NCI-H187 treated with DMSO at 0.1 percent for 48 hours (cell line): ENCODE measurements at regions not wholly inside any gene's neighbourhood (a gene's known extent, or its start where the extent isn't known, plus 50 kb on each side); places are given as distances from the start of the nearest gene placed in this dataset.
"Not testable (repeated sequence)": the region's sequence is repeated elsewhere in the genome, so short reads cannot be mapped to it uniquely, and the experiment has no call there.

Source experiments
- DNase-seq: peaks from one replicate; lab custom pipeline; 2025; lab: John Stamatoyannopoulos, UW

GRCh38 chrX:18102006-18102405, 118.7 kb downstream of the BEND2 start:
- DNase-seq = no peak

GRCh38 chrX:18101087-18101486, 119.6 kb downstream of the BEND2 start:
- no peak for DNase-seq

GRCh38 chrX:18099745-18100144, 120.9 kb downstream of the BEND2 start:
- no peak for DNase-seq

GRCh38 chrX:18098763-18099162, 121.9 kb downstream of the BEND2 start:
- DNase-seq = no peak

- DNase-seq = no peak
Observed at GRCh38 chrX:18076434-18076833, 144.3 kb downstream of the BEND2 start.

- peak; percentile 74 for DNase-seq
Observed at GRCh38 chrX:18075603-18076002, 145.1 kb downstream of the BEND2 start.

GRCh38 chrX:18068045-18068444, 152.6 kb downstream of the BEND2 start:
- not testable (repeated sequence) for DNase-seq

- DNase-seq = peak; percentile 27
Observed at GRCh38 chrX:18065956-18066355, 154.7 kb downstream of the BEND2 start.

GRCh38 chrX:18051690-18052089, 169.0 kb downstream of the BEND2 start:
- DNase-seq = no peak

GRCh38 chrX:18047491-18047890, 173.2 kb downstream of the BEND2 start:
- no peak for DNase-seq

GRCh38 chrX:18045436-18045835, 175.2 kb downstream of the BEND2 start:
- DNase-seq = no peak

- no peak for DNase-seq
Observed at GRCh38 chrX:18042776-18043175, 177.9 kb downstream of the BEND2 start.

GRCh38 chrX:18041656-18042055, 179.0 kb downstream of the BEND2 start:
- no peak for DNase-seq

- no peak for DNase-seq
Observed at GRCh38 chrX:18039023-18039422, 177.9 kb upstream of the RAI2 start.

GRCh38 chrX:18036394-18036793, 175.3 kb upstream of the RAI2 start:
- no peak for DNase-seq

- DNase-seq = no peak
Observed at GRCh38 chrX:18034945-18035344, 173.8 kb upstream of the RAI2 start.

- DNase-seq = no peak
Observed at GRCh38 chrX:18034504-18034903, 173.4 kb upstream of the RAI2 start.

- no peak for DNase-seq
Observed at GRCh38 chrX:18032486-18033221, 171.6 kb upstream of the RAI2 start.

GRCh38 chrX:18031726-18032375, 170.8 kb upstream of the RAI2 start:
- DNase-seq = no peak

- not testable (repeated sequence) for DNase-seq
Observed at GRCh38 chrX:18030656-18031055, 169.6 kb upstream of the RAI2 start.

GRCh38 chrX:18026166-18026565, 165.1 kb upstream of the RAI2 start:
- no peak for DNase-seq

GRCh38 chrX:18017411-18017810, 156.3 kb upstream of the RAI2 start:
- DNase-seq = no peak

- no peak for DNase-seq
Observed at GRCh38 chrX:18016941-18017340, 155.8 kb upstream of the RAI2 start.

- no peak for DNase-seq
Observed at GRCh38 chrX:18010253-18010652, 149.2 kb upstream of the RAI2 start.
